DMS 273 (cell line): ENCODE measurements at regions not wholly inside any gene's neighbourhood (a gene's known extent, or its start where the extent isn't known, plus 50 kb on each side); places are given as distances from the start of the nearest gene placed in this dataset.
A peak's percentile ranks its signal among the peaks of the same experiment; 100 is the strongest.

ENCODE experiments used
- DNase-seq: peaks from one replicate; lab custom pipeline; 2025; ENCODE audit not compliant: unreplicated experiment; lab: John Stamatoyannopoulos, UW

DNA sequence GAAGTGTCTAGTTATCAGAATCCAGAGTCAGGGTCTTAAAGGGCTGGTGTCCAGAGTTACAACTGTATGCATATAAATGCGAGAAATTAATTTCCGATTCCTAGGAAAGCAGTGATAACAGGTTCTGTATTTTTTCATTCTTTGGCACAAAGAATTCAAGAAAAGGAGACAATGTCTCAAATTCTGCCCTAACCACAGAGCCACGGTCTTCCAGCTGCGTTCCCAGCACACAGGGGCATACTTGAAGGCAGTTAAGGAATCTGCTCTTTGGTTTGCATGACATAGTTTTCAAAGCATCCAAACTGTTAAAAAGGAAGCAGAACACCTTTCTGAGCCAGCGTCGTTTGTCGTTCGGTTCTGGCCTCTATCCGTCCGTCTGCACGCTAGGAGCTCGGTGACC is 416.9 kb upstream of the MKI67 start:
- DNase-seq = no peak

DNA sequence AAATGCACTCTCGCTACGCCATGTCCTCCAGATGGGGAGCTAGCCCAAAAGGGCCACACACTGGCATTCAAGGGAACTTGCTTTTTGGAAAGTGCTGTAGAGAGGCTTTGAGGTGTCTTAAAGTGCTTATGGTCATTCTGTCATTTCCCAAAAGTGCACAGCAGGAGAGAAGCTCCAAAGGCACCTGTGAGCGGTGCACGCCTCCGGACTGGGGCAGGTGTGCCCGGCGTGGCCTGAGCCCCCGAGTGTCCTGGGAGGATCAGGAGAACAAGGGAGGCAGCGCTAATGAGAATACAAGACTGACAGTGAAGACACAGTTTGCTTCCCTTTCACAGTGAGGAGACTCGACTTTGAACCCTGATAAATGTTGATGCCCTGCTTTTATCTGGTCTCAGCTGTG is 419.0 kb upstream of the MKI67 start:
- no peak for DNase-seq

DNA sequence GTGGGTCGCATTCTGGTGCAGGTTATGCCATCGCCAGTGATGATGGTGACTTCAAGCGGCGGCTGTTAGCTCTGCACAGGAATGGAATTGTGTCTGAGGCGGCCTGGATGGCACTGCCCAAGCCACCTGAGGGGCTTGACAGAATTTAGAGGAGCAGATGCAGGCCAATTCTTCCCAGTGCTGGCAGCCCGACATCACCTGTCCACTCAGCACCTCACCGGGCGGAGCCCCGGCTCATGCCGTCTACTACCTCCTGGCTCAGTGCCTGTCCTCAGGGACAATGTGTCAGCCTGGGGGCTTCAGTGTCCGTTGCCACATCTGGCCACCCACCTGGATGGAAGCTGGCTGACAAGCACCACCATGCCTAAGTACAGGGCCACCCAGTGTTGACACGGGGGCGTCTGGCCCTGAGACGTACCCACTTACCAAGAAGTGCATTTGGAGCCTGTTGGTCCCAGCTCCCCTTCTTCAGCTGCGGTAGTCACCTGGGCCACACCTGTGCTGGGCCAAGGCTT is 420.5 kb upstream of the MKI67 start:
- no peak for DNase-seq

DNA sequence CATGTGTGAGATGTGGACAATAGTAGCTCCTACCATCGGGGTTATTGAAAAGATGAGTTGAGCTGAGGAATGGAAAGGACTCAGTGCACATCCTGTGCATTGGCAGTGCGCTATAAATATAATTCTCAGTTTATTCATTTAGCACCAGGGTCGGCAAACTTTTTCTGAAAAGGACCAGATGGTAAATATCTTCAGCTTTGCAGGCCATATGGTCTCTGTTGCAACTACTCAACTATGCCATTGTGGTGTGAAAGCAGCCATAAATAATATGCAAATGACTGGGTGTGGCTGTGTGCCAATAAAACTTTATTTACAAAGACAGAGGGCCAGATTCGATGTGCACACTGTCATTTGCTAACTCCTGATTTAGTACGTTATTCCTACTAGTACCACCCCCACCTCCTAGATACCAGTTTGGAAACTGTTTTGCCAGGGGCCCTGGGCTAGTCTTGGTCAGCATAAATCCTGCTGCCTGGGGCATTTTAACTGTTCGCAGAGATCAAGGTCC is 422.9 kb upstream of the MKI67 start:
- DNase-seq = peak; percentile 79

DNA sequence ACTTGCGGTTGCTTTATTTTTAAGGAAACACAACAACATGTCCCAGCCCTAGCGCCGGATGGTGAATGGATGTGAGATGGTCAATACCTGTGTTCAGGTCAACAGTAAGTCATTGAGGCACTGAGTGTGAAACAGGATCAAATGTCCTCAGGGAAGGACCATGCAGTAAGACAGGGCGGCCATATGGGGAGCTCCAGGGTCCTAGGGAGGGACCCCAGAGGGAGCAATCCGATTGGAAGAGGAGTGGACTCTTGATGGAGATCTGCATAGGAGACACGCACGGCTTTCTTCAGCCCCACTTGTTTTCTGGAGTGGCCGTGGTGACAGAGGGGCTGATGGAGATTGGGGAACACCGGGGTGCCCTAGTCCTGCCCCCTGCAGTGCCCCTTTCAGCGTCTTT is 423.8 kb upstream of the MKI67 start:
- DNase-seq = no peak

DNA sequence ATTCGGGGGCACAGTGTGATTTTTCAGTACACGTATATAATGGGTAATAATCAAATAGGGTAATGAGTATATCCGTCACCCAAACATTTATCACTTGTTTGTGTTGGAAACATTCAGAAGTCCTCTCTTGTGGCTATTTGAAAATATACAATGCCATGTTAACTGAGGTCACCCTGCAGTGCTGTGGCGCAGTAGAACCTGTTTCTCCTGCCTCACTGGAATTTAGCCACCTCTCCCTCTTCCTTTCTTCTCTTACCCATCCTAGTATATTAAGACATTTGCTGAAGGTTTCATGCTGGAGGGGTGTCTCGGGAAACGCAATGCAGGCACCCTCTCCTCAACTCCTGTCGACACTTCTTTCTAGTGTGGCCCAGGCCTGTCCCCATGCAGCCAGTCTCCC is 425.3 kb upstream of the MKI67 start:
- no peak for DNase-seq

DNA sequence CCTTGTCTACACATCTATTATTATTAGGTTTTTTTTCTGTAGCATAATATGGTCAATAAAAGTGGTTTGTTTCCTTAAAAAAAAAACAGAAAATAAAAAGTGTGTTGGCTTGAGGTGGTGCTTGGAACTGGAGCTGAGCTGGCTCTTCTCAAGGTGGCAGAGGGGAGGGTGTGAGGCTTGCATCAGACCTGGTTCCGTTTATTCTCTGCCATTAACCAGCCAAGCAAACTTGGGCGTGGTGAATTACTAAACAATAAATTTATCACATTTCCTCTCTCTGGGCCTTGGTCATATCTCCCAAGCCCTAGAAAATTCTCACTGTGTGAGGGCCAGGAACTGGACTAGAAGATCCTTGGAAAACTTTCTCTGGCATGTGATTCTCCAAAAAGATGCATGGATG is 427.5 kb upstream of the MKI67 start:
- no peak for DNase-seq

DNA sequence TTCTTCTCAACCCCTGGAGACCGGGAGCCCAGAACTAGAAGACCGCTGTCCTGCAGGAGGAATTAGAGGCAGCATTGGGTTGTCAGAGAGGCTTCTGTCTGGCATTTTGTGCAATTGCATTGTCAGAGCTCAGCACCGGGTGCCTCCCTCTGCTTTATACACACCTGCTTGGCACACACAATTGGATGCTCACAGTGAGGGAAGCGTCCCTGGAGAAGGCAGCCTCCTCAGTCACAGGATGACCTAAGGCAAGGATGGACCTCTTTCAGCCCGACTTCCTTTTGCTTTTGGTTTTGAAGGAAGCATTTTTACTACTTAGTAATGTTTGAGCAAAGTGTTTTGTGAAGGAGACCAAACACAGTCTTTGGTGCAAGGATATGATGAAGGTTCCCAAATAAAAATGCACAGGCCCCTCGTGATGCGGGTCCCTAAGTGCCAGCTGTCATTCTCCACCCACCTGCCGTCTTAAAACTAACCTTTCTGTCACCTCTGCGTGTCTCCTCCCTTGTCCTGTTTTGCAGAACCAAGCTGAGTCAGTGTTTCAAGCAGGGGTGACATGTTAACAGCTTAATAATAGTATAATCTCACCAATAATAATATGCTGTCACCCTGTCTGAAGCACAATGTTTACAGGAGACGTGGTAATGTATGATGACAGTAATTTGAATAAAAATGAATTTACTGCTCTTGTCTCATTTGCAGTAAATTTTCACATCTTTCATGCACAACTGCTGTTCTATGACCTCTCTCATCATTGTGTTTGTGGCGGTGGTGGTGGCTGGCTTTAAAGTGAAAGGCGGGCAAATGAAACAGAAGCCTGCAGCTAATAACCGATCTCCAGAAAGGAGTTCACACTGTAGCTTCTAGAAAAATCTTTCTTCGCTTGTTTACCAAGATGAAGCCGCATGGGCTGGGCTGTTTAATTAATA is 430.2 kb upstream of the MKI67 start:
- DNase-seq = no peak

DNA sequence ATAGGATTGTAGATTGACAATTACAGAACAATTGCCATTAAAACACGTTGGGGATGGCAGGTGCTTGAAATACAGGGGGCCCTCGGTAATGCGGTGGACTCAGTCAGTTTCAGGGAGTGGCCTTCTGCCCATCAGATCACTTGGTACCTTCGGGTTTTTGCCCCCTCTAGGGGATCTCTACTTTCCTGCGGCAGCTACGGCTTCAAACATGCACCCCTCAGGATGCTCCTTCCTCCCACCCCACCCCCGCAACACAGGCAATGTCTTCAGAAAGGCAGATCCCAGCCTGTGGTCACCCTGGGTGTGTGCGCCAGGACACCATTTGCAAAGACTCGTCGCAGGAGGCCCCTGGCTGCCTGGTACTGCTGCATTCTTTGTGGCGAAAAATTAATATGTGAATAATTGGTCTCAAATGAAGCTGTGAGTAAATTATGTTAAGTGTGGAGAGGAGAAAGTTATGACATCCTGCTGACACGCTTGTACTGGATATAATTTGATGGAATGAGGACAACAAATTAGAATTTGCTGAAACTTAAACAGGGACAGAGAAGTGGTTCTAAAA is 431.0 kb upstream of the MKI67 start:
- no peak for DNase-seq

DNA sequence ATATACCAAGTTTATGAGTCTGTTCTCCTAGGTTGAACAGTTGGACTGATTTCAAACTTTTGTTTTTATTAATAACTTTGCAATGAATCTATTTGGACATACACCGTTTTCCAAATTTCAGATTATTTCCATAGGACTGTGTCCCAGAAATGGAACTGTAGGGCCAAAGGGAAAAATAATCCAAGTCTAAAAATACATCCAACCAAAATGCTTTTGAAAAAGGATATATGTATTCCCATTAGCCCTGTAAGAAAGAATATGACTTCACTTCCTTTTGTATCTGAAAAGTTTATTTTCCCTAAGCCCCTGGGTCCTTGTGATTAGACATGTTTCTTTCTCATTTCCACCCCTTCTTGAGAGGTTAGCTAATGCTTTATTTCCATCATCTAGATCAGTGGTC is 434.2 kb upstream of the MKI67 start:
- DNase-seq = no peak

DNA sequence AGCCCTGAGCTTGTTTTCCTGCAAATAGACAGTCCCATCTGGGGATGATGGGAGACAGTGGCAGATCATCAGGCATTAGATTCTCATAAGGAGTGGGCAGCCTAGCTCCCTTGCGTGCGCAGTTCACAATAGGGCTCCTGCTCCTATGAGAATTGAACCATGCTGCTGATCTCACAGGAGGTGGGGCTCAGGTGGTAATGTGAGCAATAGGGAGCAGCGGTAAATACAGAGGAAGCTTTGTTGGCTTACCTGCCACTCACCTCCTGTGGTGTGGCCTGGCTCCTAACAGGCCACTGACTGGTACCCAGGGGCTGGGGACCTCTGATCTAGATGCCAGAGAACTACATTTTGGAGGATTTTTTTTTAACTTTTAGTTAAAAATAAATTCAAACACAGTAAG is 434.8 kb upstream of the MKI67 start:
- no peak for DNase-seq

DNA sequence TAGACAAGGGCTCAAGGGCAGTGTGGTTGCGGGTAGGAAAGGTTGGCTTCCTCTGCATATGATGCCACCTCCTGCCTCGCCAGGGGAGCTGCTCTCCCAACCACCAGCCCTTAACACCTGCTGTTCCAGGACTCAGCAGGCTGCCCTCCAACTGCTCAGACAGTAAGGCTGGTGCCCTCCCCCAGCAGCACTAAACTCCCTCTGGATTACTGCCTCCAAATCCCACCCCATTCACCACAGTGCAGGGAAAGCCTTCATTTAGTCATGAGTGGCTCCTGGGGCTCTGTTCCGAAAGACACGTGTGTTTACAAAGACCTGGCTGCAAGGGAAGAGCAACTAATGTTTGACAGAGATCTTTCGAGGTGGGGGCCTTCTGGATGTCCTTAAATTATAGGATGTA is 437.2 kb upstream of the MKI67 start:
- peak; percentile 51 for DNase-seq

DNA sequence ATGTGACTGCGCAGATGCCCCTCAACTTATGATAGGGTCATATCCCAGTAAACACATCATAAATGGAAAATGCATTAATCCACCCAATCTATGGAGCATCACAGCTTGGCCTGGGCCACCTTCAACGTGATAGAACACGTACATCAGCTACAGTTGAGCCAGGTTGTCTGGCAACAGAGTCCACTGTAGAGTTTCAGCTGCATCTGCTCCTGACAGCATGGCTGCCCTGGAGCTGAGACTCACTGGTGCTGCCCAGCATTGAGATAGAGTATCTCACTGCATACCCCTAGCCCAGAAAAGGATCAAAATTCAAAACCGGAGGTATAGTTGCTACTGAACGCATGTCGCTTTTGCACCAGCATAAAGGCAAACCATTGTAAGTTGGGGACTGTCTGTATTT is 437.7 kb upstream of the MKI67 start:
- peak; percentile 32 for DNase-seq

DNA sequence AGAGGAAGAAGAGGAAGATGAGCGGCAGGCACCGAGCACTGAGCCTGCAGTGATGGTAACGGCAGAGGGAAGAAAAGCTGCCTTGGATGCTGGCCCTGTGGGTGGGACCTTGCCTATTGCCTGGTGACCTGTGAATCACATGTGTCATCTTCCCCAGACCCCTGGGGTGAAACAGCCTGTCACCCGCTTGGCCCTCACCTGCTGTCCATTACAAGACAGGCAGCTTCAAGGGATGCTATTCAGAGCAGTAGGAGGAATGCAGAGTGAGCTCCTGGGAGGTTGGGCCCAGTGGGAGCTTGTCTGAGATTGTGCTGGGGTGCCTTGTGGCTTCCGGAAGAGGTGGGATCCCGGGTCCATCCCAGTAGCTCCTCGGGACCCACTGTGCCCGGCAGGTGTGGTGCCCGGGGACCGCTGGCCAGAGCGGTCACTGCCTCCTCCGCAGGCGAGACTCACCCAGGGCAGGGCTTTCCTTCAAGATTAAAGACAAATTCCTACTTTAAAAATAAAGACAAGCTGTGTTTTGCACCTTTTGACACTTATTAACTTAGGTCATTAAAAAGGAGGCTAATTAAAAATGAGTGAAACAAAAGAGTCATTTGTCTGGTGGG is 440.2 kb upstream of the MKI67 start:
- peak; percentile 28 for DNase-seq

DNA sequence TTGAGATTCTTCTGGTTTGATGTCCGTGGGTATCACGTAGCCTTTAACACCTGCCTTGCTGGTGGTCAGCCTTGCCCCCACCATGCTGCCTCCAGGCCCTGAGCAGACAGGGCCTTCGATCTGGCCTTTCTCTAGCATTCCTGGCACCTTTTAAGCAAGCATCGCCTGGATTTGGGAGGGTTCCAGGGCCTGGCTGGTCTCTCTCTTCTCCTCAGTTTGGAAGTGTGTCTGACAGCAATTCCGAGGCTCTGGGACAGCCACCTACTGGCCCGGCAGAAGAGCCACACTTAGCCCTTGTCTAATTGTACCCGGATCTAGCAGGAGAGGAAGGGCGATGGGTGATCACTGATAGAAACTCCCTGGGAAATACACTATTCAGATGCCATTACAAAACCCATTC is 441.3 kb upstream of the MKI67 start:
- peak; percentile 47 for DNase-seq

DNA sequence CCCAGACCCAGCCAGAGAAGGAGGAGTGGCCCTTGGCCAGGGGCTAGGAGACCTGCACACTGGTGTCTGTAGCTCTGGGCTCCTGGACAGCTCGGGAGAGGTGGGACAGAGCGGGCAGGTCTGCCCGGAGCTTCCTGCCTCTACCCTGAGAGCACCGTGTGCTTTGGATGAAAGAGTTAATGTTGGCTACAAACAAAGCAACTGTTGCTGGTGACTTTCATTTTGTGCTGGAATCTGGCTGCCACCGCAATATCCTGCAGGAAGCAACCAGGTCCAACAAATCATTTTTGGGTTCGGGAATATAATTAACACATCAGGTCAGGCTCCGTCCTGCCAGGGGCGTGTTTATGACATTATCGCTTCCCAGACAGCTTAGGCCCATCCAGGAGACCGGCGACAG is 441.8 kb upstream of the MKI67 start:
- peak; percentile 42 for DNase-seq

DNA sequence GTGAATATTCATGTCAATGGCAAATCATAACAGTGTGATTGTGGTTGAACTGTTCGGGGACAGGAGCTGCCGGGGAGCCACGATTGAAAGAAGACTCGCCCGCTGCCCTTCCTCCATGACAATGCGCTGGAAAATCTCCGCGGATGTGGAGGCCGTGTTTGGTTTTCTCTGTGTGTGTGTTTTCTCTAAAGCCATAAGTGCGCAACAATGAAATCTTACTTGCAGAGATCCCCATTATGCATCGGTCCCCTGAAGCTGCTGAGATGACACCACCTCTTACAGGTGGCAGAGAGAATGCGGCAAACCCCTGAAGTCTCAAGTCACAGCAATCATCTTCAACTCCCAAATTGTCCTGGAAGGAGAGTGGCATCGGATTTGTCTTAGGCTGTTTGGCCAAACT is 442.3 kb upstream of the MKI67 start:
- no peak for DNase-seq

DNA sequence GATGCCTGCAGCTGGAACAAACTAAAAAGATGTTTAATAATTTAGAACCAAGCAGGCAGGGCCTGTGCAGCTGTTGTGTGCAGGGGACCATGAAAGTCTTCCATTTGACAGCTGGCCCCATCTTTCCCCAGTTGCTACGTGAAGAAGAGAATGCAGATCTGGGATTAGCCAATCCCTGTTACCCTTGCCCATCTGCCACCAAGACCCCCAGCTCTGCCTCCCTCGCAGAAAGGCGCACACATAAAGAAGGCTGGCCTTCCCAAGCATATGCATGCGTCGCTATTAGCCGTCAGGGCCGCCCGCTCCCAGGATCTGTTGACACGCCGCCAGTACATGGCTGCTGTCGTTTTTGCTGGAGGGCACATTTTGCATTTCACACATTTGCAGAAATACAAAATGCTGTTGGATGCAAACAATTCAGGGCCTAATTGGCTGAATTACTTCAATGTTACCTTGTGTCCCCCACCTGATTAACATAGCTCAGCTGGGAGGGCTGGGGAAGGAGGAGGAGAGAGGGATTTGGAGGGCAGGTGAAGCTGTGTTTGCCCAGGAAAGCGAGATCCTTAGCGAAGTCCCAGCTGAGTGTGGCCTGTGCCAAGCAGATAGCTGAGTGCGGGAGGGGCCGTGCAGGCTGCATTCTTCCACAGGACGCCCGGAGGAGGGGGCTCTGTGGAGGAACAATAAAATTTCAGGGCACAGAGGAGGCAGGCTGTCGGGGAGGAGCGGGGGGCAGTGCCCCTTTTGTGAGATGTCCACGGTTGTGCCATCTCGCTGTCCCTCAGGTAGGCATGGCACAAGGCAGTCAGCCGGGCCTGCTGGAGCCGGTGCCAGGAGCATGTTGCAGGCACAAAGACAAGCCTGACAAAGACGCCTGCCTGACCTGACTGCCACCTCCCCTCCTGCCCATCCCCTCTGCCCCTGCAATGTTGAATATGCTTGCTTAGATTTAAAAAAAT is 443.0 kb upstream of the MKI67 start:
- DNase-seq = peak; percentile 94

DNA sequence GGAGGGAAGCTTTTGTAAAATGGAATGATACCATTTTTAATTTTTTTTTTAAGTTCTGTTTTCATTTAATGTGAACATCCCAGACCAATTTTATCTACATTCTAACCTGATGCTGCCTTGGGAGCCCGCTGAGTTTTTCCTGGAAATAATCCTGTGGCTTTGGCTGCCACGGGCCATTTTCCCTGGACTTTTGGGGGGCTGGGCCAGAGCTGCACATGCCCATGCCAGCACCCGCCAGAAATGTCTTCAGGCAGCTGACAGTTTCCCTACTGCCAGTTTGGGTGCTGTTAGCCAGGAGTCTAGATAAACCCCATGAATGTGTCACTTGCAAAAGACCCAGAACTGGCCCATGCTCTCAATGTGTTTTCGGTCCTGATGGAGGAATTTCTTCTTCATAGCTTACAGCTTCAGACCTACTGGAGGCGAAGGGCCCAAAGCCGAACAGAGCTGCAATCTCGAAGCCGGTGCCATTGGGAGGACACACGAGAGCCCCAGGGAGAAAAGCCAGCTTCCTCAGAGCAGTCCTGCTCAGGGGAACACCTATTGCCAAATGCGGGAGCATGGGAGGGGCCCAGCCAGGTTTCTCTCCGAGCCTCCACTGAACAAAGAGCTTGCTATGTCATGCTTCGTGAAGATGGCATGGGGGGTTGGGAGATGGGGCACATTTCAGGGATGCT is 444.2 kb upstream of the MKI67 start:
- no peak for DNase-seq

DNA sequence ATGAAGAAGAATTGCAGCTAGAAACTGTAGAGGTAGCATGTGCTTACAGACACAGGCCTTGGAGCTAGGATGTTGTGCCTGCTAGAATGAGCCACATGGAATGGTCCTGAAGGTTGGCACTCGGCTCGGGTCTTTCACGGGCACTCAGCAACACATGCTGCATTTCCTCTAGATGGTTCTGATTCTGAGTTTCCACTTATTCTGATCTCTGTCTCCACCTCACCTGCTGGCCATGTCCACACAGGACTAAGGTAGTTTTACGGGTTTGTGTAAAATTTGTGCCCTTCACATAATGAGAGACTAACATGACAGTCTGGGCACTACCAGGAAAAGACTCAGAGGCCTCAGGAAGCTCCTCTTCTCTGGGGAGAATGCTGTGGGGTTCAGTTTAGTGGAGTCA is 444.8 kb upstream of the MKI67 start:
- no peak for DNase-seq
